Natural killer cell (primary cell): ENCODE measurements at regions not wholly inside any gene's neighbourhood (a gene's known extent, or its start where the extent isn't known, plus 50 kb on each side); places are given as distances from the start of the nearest gene placed in this dataset.

Experiments used
- ATAC-seq, 3 donors: fragments of 150-1000 bp in 2 of 3; fragments of 200-7000 bp in 1 of 3; cut with Tn5 transposase; 1 replicate in 1 of 3; 2 replicates in 2 of 3; pipeline ENCODE4 v1.10.0; 2021; ENCODE audit warnings: mild to moderate bottlenecking in 2 of 3, moderate library complexity in 2 of 3
- DNase-seq, 2 donors: peaks; one replicate each; pipeline versions ENCODE4 v3.0.0 to v3.0.0-alpha.2; 2013 to 2021; ENCODE audit warnings: mixed read lengths in 1 of 2
- H3K27ac ChIP-seq: one replicate; pipeline ENCODE4 v1.5.1; 2013; ENCODE audit warnings: mild to moderate bottlenecking, low read length
- H3K27me3 ChIP-seq: one replicate; pipeline ENCODE4 v1.6.1; 2013; ENCODE audit warnings: low read length; ENCODE audit not compliant: control insufficient read depth, insufficient read depth
- H3K36me3 ChIP-seq: one replicate; pipeline ENCODE4 v1.6.1; 2013; ENCODE audit warnings: low read length; ENCODE audit not compliant: control insufficient read depth, insufficient read depth
- H3K4me1 ChIP-seq: one replicate; pipeline ENCODE4 v1.6.1; 2013; ENCODE audit warnings: low read length; ENCODE audit not compliant: control insufficient read depth, insufficient read depth
- H3K4me3 ChIP-seq: one replicate; pipeline ENCODE4 v1.5.1; 2013; ENCODE audit warnings: low read length
- H3K9me3 ChIP-seq: one replicate; pipeline ENCODE4 v1.6.1; 2013; ENCODE audit warnings: low read length; ENCODE audit not compliant: control insufficient read depth, insufficient read depth
- H3K27ac Mint-ChIP-seq, 2 donors: one replicate each; pipeline ENCODE4 v1.8.0; 2022; ENCODE audit warnings: mild to moderate bottlenecking in 2 of 2, mixed read lengths in 2 of 2, moderate library complexity in 1 of 2
- H3K27me3 Mint-ChIP-seq, 2 donors: one replicate each; pipeline ENCODE4 v1.8.0; 2022; ENCODE audit warnings: low read depth in 2 of 2, mixed read lengths in 2 of 2
- H3K36me3 Mint-ChIP-seq: one replicate; pipeline ENCODE4 v1.8.0; 2022; ENCODE audit warnings: mixed read lengths
- H3K4me1 Mint-ChIP-seq, 2 donors: one replicate each; pipeline ENCODE4 v1.8.0; 2022; ENCODE audit warnings: mixed read lengths in 2 of 2
- H3K4me3 Mint-ChIP-seq: one replicate; pipeline ENCODE4 v1.8.0; 2022; ENCODE audit warnings: mild to moderate bottlenecking, moderate library complexity, mixed read lengths
- H3K9me3 Mint-ChIP-seq, 2 donors: one replicate each; pipeline ENCODE4 v1.8.0; 2022; ENCODE audit warnings: mixed read lengths in 2 of 2
- CTCF ChIP-seq: fragments of 200-600 bp; IDR thresholded peaks from one replicate; pipeline ENCODE4 v1.8.0; 2022; ENCODE audit warnings: antibody characterized with exemption
- WGBS: methylation state at CpG from one replicate; pipeline ENCODE4 v1.1.7; 2013; ENCODE audit warnings: missing lambda C conversion rate; ENCODE audit not compliant: insufficient coverage; 5-methylcytosine and 5-hydroxymethylcytosine counted together
- intact Hi-C: fragments of 100-400 bp; cut with micrococcal nuclease; formaldehyde crosslinking; loops from one replicate; pipeline ENCODE4 v1.14.2; 2022

- WGBS, result no CpG with 5 or more reads among the region's 1 CpG
- H3K36me3 ChIP-seq, result no peaks in the 10 kb centered on the region
- no peak for TF ChIP-seq CTCF
- no peaks in the 10 kb centered on the region for H3K27me3 ChIP-seq
- H3K27ac Mint-ChIP-seq, result no peak overlapping the region
- peaks cover 8 to 11% of the 10 kb centered on the region in 2 donors for H3K4me1 Mint-ChIP-seq
- no peaks in the 10 kb centered on the region for H3K27me3 Mint-ChIP-seq
- peaks cover 6 to 15% of the 10 kb centered on the region in 2 donors for H3K9me3 Mint-ChIP-seq
- peaks cover 8% of the 10 kb centered on the region for H3K9me3 ChIP-seq
- H3K4me3 Mint-ChIP-seq, result no peak overlapping the region
- intact Hi-C loops, result no loop called here
- DNase-seq, result no peak
- H3K4me1 ChIP-seq, result no peaks in the 10 kb centered on the region
- H3K27ac ChIP-seq, result no peak overlapping the region
- no peak overlapping the region for H3K4me3 ChIP-seq
- H3K36me3 Mint-ChIP-seq, result peaks cover 18% of the 10 kb centered on the region
- ATAC-seq, result no peak
Observed at GRCh38 chr1:8179132-8179793, 138.7 kb upstream of the SLC45A1 start.

GRCh38 chr1:8176279-8176678, 141.6 kb upstream of the SLC45A1 start:
- H3K36me3 ChIP-seq, result no peaks in the 10 kb centered on the region
- intact Hi-C loops, result no loop called here
- DNase-seq (no peak), ATAC-seq (no peak)
- WGBS, result 100% methylated on average over 1 of the region's 3 CpGs
- Mint-ChIP-seq H3K27ac (no peak overlapping the region), H3K36me3 (peaks cover 18% of the 10 kb centered on the region), H3K9me3 (peaks cover 6 to 15% of the 10 kb centered on the region in 2 donors), H3K27me3 (no peaks in the 10 kb centered on the region), H3K4me3 (no peak overlapping the region), H3K4me1 (no peaks in the 10 kb centered on the region)
- no peak for TF ChIP-seq CTCF
- no peak overlapping the region for H3K27ac ChIP-seq
- peaks cover 8% of the 10 kb centered on the region for H3K9me3 ChIP-seq
- H3K27me3 ChIP-seq, result no peaks in the 10 kb centered on the region
- H3K4me1 ChIP-seq, result no peaks in the 10 kb centered on the region
- no peak overlapping the region for H3K4me3 ChIP-seq

- H3K27me3 Mint-ChIP-seq, result no peaks in the 10 kb centered on the region
- TF ChIP-seq CTCF, result no peak
Observed at GRCh38 chr1:8174807-8175206, 143.1 kb upstream of the SLC45A1 start.

More at GRCh38 chr1:8174807-8175206, 143.1 kb upstream of the SLC45A1 start:
- intact Hi-C loops, result no loop called here
- Mint-ChIP-seq H3K4me3 (no peak overlapping the region), H3K9me3 (peaks cover 4 to 13% of the 10 kb centered on the region in 2 donors), H3K4me1 (peaks cover 5 to 6% of the 10 kb centered on the region in 2 donors), H3K27ac (no peak overlapping the region), H3K36me3 (peaks cover 14% of the 10 kb centered on the region)
- Histone ChIP-seq H3K4me3 (no peak overlapping the region), H3K27me3 (no peaks in the 10 kb centered on the region), H3K36me3 (no peaks in the 10 kb centered on the region), H3K4me1 (peaks cover 9% of the 10 kb centered on the region), H3K9me3 (peaks cover 8% of the 10 kb centered on the region), H3K27ac (no peak overlapping the region)
- ATAC-seq (no peak), DNase-seq (no peak)
- 95% methylated on average over 5 of the region's 5 CpGs for WGBS
